Osteocyte (in vitro differentiated cells): ENCODE measurements at regions not wholly inside any gene's neighbourhood (a gene's known extent, or its start where the extent isn't known, plus 50 kb on each side); places are given as distances from the start of the nearest gene placed in this dataset.

Source experiments
- DNase-seq: peaks from one replicate; pipeline ENCODE4 v3.0.0; 2021; ENCODE audit warnings: mixed read lengths; ENCODE audit not compliant: unreplicated experiment; ENCODE audit errors: extremely low spot score
- H3K27ac Mint-ChIP-seq: one replicate; pipeline ENCODE4 v1.8.0; 2021; ENCODE audit warnings: mild to moderate bottlenecking, mixed read lengths; ENCODE audit not compliant: unreplicated experiment
- H3K27me3 Mint-ChIP-seq: one replicate; pipeline ENCODE4 v1.8.0; 2021; ENCODE audit warnings: mixed read lengths; ENCODE audit not compliant: unreplicated experiment
- H3K36me3 Mint-ChIP-seq: one replicate; pipeline ENCODE4 v1.8.0; 2021; ENCODE audit warnings: mixed read lengths; ENCODE audit not compliant: unreplicated experiment
- H3K4me1 Mint-ChIP-seq: one replicate; pipeline ENCODE4 v1.8.0; 2021; ENCODE audit warnings: mixed read lengths; ENCODE audit not compliant: unreplicated experiment
- H3K4me3 Mint-ChIP-seq: one replicate; pipeline ENCODE4 v1.8.0; 2021; ENCODE audit warnings: mild to moderate bottlenecking, moderate library complexity, mixed read lengths; ENCODE audit not compliant: unreplicated experiment
- H3K9me3 Mint-ChIP-seq: one replicate; pipeline ENCODE4 v1.8.0; 2021; ENCODE audit warnings: mixed read lengths; ENCODE audit not compliant: unreplicated experiment
- CTCF ChIP-seq: fragments of 200-600 bp; sonication (generic); IDR thresholded peaks from 2 replicates; pipeline ENCODE4 v1.5.0; 2021; ENCODE audit warnings: antibody characterized with exemption, mild to moderate bottlenecking, moderate library complexity

DNA sequence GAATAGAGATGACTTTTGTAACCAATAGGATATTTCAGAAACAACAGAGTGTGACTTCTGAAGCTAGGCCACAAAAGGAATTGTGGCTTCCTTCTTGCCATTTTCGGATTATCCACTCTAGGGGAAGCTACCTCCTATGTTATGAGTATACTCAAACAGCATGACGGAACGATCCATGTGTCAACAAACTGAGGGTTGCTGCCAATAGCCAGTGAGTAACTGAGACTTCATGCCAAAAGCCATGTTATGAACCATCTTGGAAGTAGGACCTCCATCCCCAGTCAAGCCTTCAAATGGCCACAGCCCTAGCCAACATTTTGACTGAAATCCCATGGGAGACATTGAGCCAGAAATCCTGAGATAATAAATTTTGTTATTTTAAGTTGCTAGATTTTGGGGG lies 69.0 kb upstream of the IL6 start:
- H3K36me3 Mint-ChIP-seq, result no peaks in the 10 kb centered on the region
- H3K27me3 Mint-ChIP-seq, result no peaks in the 10 kb centered on the region
- no peak for TF ChIP-seq CTCF
- H3K4me3 Mint-ChIP-seq, result no peak overlapping the region
- H3K9me3 Mint-ChIP-seq, result no peaks in the 10 kb centered on the region
- no peak for DNase-seq
- H3K27ac Mint-ChIP-seq, result no peak overlapping the region
- H3K4me1 Mint-ChIP-seq, result peaks cover 11% of the 10 kb centered on the region

DNA sequence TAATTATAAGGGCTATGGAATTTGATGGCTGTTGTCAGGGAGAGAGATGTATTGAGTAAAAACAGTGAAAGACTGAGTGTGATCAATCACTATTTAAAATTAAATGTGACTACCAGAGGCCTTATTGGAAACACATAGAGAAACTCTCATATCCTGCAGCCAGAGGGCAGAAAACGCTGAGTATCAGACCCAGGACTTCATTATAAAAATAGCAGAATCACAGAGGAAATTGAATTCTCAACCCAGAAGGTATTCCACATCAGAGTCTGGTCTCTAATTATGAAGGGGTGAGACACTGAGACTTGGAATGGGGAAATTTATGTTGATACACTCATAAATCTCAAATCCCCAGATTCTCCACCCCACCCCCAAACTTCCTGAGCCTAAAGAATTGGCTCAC lies 69.5 kb upstream of the IL6 start:
- H3K36me3 Mint-ChIP-seq, result no peaks in the 10 kb centered on the region
- peaks cover 6% of the 10 kb centered on the region for H3K4me1 Mint-ChIP-seq
- no peak overlapping the region for H3K27ac Mint-ChIP-seq
- no peaks in the 10 kb centered on the region for H3K9me3 Mint-ChIP-seq
- H3K27me3 Mint-ChIP-seq, result no peaks in the 10 kb centered on the region
- no peak for DNase-seq
- H3K4me3 Mint-ChIP-seq, result no peak overlapping the region
- peak; percentile 25 for TF ChIP-seq CTCF

DNA sequence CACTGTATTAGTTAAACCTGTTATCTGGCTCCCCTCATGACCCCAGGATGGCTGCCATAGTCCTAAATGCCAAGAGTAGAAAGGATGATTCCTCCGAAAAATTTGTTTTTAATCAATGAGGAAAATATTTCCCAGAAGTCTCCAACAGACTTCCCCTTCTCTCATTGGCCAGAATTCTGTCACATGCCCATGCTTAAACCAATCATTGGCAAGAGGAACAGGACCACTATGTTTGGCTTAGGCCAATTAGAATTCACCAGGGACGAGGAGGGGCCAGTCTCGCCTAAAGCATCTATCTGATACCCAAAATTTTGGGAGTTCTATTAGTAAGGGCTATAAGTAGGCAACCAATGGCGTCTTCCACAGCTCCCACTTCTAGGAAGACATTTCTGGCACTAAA lies 71.2 kb upstream of the IL6 start:
- Mint-ChIP-seq H3K9me3 (no peaks in the 10 kb centered on the region), H3K4me1 (peaks cover 15% of the 10 kb centered on the region), H3K27me3 (no peaks in the 10 kb centered on the region), H3K36me3 (no peaks in the 10 kb centered on the region), H3K4me3 (no peak overlapping the region), H3K27ac (no peak overlapping the region)
- TF ChIP-seq CTCF, result no peak
- DNase-seq, result no peak

DNA sequence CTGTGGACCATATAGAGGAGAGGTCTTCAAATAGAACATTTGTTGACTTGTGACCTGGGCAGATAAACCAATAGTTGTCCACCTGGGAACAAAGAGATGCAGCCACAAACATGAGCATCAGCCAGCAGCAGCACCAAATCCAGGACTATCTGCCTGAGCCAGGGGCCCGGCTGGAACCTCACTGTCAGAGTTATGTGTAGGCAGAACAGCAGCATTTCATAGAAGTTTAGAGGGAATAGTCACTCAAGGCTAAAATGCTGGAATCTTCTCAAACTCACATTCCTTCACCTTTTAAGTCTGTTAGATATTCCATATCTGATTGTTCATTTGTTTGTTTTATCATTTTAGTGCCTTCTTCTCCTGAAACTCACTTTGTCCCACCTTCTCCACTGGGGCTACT lies 72.2 kb upstream of the IL6 start:
- Mint-ChIP-seq H3K27ac (no peak overlapping the region), H3K36me3 (no peaks in the 10 kb centered on the region), H3K4me1 (peaks cover 16% of the 10 kb centered on the region), H3K4me3 (no peak overlapping the region), H3K9me3 (no peaks in the 10 kb centered on the region), H3K27me3 (no peaks in the 10 kb centered on the region)
- DNase-seq, result no peak
- TF ChIP-seq CTCF, result no peak

- Mint-ChIP-seq H3K9me3 (no peaks in the 10 kb centered on the region), H3K27ac (no peak overlapping the region), H3K27me3 (no peaks in the 10 kb centered on the region), H3K4me1 (peaks cover 16% of the 10 kb centered on the region), H3K36me3 (no peaks in the 10 kb centered on the region), H3K4me3 (no peak overlapping the region)
- TF ChIP-seq CTCF, result no peak
- no peak for DNase-seq
These were observed 73.0 kb upstream of the IL6 start for GRCh38 chr7:22653951-22654350.
